HG03571 (cell line): ENCODE measurements at regions not wholly inside any gene's neighbourhood (a gene's known extent, or its start where the extent isn't known, plus 50 kb on each side); places are given as distances from the start of the nearest gene placed in this dataset.

Source experiments
- ATAC-seq: cut with Tn5 transposase; IDR thresholded peaks from one replicate; pipeline ENCODE4 v1.9.1; 2021; ENCODE audit not compliant: unreplicated experiment

DNA sequence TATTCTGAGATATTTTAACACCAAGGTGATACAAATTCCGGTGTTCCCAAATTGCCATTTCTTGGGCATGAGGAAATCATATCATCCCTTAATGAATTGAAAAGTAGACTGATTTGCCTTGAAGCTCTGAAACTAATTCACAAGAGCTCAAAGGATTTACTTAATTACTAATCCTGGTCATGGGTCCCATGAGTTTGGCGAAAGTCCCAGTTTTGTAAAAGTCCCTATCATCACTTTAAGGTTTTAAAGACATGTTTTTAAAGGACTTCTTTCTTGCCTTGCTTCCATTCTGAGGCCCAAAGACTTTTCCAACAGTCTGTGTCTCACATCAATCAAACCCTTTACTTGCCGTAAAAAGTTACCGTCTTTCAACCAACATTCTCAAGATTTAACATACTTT lies 377.9 kb downstream of the DNAJB9 start:
- ATAC-seq: no peak

DNA sequence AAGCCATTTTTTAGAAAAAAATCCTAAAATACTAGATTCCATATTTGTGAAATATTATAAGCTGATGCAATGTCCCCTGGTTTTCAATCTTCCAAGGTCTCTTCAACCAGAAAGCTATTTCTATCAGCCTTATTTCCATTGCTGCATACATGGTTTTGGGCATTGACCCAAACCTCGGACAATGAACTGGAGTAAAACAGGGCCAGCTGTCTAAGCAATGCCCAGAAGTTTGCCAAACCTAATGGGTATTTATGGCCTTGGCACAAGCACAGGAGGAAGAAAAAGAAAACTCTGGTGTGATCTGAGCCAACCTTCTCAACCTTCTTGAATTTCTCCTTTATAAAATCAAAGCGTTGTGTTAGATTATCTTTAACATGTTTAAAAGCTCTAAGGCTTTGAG lies 402.3 kb downstream of the DNAJB9 start:
- ATAC-seq: no peak

DNA sequence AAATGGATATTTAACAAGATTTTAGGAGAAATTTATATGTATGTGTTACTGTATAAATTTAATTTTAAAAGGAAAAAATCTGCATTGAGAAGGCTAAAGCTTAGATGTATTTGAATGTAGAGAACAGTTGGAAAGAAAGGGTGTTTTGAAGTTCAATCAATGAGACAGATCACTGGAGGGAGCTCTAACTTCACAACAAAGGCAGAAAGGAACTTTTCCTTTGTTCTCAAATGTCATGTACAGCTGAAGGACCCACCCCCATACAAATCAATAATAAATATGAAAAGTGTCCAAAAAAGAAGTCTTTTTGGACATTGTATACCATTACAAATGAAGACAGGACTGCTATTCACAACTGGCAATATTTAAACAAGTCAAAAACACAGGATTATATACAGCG lies 403.4 kb downstream of the DNAJB9 start:
- ATAC-seq: no peak

DNA sequence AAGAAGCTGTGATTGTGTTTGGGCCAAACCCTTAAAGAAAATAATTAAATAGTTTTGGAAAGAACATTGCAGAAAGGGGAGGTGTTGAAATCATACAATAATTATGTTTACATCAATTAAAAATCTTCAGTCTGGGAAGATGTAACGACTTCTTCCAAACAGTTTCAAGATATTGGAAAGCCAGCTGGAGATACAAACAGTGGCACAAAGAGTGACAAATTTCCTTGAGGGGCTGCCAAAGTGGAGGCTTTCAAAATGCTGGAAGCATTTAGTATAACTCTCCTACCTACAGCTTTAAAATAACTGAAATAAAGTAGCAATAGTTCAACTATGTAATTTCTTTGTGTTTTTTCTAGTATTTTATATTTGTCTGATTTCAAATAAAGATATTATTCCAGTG lies 405.0 kb downstream of the DNAJB9 start:
- no peak for ATAC-seq

DNA sequence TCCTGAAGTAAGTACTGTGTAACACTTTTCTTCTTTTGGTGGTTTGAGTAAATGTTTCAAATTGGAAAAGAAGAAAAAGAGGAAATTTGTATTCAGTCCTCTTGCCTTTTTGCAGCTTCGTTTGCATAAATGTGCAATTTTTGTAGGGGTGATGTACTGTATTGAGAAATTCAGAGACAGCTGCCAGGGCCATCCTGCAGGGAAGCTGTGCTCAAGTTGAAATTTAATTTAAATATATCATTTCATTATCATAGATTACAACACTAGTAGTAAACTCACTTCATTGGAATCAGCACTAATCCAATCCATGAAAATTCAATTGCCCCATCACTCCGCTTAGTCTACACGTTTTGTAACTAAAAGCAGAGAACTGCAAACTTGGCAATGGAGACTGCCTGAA lies 415.4 kb downstream of the DNAJB9 start:
- no peak for ATAC-seq

DNA sequence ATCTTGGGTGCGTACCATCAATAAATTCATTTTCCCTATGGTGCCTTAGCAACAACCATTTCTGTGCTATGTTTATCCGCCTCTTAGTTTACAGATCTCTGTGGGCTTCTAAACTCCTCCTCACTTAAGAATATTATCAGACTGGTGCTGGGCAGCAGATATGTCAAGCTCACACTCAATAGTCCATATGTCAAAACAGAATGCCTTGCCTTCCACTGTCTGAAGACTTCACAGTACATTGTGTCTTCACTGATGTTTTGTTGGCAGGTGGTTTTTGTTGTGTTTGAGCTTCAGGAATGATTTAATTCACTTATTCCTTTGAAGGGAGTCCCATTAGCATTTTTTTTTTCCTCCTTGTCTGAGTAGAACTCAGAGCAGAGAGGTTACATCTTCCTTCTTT lies 419.6 kb downstream of the DNAJB9 start:
- no peak for ATAC-seq

DNA sequence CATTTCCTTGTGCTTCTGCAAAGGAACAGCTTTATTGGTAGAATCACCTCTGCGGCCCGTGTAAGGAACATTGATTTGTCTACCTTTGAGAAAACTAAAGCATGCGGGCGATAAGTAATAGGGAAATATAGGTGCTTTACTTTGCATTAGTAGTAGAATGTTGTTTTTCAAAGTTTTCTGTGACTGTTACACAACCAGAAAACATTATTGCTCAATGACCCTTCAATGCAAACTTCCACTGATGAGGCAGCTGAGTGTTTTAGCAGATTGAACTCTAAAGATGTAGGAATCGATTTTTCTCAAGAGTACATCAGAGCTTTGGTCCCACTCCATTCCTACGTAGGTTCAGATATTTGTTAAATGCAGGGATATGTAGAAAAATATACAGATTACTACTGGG lies 427.8 kb downstream of the DNAJB9 start:
- no peak for ATAC-seq

DNA sequence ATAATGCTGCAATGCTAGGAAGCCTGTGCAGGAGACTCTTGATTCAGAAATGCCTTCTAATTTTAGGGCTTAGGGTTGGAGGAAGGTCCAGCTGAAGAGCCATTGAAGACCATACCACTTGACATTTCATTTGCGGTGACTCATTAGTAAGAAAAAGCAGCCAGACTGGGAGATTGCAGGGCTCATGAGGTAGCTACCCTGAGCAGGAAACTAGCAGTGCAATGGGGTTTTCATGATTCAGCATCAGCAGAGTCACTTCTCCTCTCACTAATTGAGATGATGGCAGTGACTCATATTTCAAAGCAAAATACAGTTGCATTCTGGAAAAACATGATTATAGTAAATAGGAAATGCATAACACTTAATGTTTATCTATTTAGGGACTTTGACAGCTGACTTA lies 434.1 kb downstream of the DNAJB9 start:
- no peak for ATAC-seq

DNA sequence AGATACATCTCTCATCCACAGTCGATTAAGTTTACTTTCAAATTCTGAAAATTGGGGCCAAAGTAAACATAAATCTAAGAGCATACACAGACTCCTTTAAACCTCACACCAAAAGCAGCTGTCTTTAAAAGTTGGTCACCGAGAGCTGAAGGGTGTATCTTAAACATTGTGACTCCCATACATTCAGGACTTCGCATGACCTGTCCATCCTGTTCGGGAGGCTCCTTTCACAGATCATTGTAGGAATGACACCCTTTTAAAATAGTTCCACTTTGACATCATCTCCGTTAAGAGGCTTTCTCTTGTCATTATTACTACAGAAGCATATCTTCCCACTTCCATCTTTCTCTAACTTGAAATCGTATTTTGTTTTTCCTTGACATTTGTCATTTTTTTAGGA lies 440.0 kb downstream of the DNAJB9 start:
- no peak for ATAC-seq

DNA sequence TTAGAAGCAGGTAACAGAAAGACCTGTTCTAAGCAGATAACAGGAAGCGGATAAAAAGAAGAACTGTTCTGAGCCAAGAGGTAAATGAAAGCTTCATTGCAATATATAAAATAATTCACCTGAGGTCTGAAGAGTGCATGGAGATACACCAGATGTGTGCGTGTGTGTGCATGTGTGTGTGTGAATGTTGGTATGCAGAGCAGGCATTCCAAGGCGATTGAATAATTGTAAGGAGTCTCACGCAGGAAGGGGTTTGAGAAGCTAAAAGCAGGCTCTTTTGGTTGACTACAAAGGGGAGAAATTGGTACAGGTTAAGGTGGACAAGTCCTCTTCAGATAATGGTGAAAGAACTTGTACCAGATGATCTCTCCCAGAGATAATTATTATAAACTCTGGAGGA lies 450.6 kb downstream of the DNAJB9 start:
- no peak for ATAC-seq

DNA sequence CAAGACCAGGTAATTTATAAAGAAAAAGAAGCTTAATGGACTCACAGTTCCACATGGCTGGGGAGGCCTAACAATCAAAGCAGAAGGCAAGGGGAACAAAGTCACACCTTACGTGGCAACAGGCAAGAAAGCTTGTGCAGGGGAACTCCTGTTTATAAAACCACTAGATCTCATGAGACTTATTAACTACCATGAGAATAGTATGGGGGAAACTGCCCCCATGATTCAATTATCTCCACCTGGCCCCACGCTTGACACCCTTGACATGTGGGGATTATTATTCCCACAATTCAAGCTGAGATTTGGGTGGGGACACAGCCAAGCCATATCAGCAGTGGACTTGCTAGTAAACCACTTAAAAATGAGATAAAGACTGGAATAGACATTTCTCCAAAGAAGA lies 451.7 kb downstream of the DNAJB9 start:
- ATAC-seq: no peak

DNA sequence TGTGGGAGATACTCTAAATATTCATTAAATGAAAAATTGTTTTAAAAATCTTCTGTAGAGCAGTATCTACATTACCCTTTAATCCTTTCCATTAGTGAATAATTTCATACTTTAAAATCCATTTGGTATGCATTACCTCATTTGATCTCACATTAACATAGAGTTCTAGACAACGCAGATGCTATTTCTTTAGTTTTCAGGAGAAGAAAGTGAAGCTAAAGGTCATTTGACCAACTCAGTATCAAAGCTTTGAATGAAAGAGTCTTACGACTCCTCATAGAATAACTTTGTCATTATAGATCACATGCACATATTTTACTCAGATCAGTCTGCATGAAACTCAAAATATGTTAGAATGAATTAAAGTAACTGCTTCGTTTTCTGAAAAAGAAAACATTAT lies 460.2 kb downstream of the DNAJB9 start:
- no peak for ATAC-seq

DNA sequence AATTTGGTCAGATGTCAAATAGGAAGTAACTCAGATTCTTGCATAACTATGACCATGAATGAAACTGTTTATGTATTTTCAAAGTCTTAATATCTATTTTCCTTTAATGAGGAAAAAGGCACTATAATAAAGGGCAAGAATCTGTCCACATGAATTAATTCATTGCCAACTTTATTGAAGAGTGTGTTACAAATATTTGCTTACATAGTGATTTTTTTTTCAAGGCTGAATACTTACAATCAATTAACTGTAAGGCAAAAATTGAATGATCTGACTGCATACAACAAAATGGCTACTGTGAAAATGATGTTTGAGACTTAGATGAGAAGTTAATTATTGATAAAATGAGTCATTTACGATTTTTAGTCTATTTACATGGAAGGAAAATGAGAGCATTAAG lies 475.0 kb downstream of the DNAJB9 start:
- no peak for ATAC-seq

DNA sequence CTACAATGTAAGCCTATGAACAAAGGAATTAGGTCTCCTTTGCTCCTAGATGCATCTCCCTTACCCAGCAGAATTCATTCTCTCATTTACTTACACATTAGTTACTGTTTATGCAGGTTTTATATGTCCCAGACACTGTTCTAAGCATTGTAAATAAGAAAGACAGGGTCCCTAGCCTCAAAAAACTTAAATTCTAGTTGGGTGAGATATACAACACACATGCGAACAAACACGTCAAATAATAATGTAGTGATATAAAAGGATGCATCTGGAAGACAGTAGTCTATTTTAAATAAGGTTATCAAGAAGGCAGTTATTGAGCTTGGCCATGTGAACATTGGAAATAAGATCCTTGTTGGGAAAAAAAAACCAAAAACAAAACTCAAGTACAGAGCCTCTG lies 479.7 kb downstream of the DNAJB9 start:
- ATAC-seq: no peak

DNA sequence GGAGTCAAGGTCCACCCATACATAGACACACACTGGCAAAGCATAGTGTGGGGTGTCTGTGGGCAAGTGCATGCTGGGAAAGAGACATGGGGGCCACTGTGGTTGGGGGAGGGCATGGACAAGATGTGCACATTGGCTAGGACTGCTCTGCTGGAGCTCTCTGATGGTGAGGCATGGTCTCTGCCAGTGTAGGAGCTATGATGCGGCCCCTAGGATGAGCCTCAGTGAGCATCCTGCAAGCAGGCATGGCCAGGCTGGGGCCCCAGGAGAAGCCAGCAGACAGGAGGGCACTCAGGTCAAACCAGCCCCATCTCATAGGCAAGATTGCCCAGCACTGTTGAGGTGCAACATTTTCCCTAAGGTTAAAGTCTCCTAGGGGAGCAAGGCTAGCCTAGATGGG lies 489.4 kb downstream of the DNAJB9 start:
- no peak for ATAC-seq

DNA sequence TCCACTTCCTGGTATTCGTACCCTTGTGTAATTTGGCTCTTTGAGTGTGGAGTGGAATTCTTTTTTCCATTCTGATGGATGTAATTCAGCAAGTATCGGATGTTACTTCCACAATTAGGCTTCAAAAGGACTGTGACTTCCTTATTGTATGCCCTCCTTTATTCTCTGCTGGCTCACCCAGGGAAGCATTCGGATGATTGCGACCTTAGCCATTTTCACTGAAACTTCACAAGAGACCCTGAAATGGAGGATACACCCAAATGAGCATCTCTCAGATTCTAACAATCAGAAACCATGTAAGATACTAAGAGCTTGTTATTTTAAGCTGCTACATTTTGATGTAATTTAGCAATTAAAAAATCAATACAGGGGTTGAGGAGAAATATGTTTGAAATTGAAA lies 493.1 kb downstream of the DNAJB9 start:
- ATAC-seq: no peak

DNA sequence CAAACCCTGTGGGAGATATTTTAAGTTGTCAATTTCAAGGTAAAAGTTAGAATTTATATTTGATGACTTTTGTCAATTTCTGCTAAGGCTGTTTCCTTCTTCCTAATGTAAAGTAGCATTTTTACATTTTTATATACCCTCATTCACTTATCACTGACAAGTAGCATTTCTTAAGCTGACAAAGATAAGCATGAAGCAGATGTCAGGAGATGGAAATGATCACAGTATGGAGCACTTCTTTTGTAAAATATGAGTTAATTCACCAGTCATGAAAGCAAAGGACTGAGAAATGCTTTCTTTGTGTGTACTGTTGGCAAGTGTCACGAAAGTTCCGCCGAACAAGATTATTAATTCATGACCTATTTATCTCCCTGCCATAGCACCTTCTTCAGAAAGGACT lies 503.9 kb downstream of the DNAJB9 start:
- no peak for ATAC-seq

DNA sequence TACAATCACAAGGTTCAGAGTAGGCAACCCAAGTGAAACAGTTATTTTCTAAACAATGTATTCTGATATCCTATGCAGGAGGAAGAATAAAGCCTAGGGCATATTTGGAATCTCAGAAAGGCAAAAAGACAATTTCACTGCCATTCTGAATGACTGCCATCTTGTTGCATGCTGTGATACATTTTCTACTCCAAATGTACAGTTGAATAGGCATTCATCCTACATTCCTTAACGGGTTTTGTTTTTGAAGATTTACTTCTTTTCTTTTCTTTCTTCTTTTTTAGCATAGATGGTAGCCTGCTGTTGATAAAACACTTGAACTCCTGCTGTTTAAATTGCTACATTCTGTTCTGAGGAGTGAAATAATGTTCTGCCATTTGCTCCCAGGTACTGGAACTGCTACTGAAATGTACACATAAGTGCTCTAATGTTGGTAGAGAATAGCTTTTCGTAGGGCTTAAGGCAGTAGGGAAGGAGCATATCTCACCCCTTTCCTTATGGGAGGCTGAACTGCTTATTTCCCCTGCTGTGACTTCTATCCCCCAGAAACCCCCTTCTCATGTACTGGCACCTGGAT lies 506.8 kb downstream of the DNAJB9 start:
- no peak for ATAC-seq

DNA sequence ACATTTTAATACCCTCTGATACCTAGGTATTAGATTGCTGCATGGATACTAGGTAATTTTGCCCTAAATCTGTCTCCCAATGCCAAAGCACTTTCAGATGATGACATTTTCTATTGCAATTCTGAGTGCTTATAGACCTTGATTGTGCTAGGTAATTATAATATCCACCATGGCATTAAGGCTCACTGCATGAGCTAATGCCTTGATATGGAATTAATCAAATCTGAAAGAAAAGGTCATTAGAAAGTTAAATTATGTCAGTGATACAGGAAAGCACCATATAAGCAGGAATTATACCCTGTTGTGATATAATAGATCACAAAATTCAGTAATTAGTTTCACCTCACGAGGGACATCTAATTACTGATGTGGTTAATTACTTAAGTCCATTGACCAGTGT lies 521.4 kb downstream of the DNAJB9 start:
- no peak for ATAC-seq

DNA sequence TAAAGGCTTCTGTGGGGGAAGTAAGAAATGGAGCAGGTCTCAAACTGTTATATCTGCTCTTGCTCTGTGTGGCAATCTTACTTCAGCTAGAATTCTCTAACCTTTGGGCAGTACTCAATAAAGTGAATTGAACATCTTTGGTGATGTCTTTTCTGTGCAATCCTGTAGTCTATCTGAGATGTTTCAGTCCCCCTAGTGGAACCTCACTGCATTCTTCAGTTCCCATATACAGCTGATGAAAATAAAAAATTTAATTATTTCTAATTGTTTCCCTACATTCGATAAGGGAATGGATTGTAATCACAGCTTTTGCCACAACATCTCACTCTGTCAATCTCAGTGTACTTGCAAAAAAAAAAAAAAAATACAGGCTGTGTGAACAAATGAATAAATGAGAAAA lies 522.6 kb downstream of the DNAJB9 start:
- ATAC-seq: no peak

DNA sequence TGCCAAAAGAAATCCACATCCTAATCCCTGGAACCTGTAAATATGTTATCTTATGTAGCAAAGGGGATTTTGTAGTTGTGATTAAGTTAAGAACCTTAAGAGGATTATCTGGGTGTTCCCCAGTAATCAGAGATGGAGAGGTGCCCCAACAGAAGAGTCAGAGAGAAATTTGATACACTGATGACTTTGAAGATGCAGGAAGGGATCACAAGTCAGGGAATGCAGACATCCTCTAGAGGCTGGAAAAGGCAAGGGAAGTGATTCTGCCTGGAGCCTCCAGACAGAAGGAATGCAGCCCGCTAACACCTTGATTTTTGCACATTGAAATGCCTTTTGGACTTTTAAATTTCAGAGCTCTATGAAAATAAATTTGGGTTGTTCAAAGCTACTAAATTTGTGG lies 531.7 kb downstream of the DNAJB9 start:
- no peak for ATAC-seq

DNA sequence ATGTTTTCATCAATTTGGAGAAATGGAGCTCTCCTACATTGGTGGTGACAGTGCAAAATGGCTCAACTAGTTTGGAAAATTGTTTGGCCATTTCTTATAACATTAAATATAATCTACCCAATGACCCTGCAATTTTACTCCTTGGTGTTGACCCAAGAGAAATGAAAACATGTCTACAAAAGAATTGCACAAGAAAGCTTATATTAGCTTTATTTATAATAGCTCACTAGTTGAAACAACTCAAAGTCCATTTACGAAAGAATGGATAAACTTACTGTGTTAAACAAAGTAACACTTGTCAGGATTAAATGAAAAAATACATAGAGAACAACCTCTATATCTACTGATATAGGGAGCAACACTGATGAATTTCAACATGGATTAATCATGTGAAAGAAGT lies 539.9 kb downstream of the DNAJB9 start:
- no peak for ATAC-seq

DNA sequence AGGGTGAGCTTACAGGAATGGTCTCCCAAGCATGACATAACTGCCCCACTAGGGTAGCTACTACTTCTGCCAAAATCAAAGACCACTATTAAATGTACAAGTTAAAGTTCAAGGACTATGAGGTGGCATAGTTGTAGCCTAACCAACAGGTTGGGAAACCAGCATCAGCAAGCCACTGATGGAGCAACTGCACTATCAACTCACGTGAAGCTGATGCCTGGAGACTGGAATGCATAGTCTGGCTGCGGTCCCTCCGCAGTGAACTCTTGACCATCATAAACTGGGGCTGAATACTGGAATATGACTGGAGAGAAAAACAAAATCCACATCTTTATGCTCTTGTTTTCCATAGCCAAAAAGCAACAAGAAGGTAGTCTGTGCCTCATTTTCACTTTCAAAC lies 541.4 kb downstream of the DNAJB9 start:
- no peak for ATAC-seq
